Parathyroid adenoma (tissue), 2 donors: ENCODE measurements at regions not wholly inside any gene's neighbourhood (a gene's known extent, or its start where the extent isn't known, plus 50 kb on each side); places are given as distances from the start of the nearest gene placed in this dataset.

ENCODE experiments used
- H2AFZ ChIP-seq: fragments of 300-600 bp; sonication (generic); one replicate; pipeline ENCODE4 v1.7.0; 2017; ENCODE audit warnings: antibody characterized with exemption, mild to moderate bottlenecking
- H3K27ac ChIP-seq: fragments of 300-600 bp; sonication (generic); one replicate; pipeline ENCODE4 v1.7.0; 2017
- H3K27me3 ChIP-seq: fragments of 300-600 bp; sonication (generic); one replicate; pipeline ENCODE4 v1.7.0; 2017; ENCODE audit warnings: low read length; ENCODE audit not compliant: control insufficient read depth, insufficient read depth
- H3K36me3 ChIP-seq: fragments of 300-600 bp; sonication (generic); one replicate; pipeline ENCODE4 v1.7.0; 2017; ENCODE audit warnings: low read length; ENCODE audit not compliant: control insufficient read depth, insufficient read depth
- H3K4me1 ChIP-seq: fragments of 300-600 bp; sonication (generic); one replicate; pipeline ENCODE4 v1.7.0; 2017; ENCODE audit warnings: control low read depth
- H3K4me2 ChIP-seq: fragments of 300-600 bp; sonication (generic); one replicate; pipeline ENCODE4 v1.7.0; 2017; ENCODE audit warnings: low read length
- H3K4me3 ChIP-seq: fragments of 300-600 bp; sonication (generic); one replicate; pipeline ENCODE4 v1.7.0; 2017; ENCODE audit warnings: low read depth, low read length
- H3K79me2 ChIP-seq: fragments of 300-600 bp; sonication (generic); one replicate; pipeline ENCODE4 v1.7.0; 2017; ENCODE audit warnings: control low read depth
- H3K9ac ChIP-seq: fragments of 300-600 bp; sonication (generic); one replicate; pipeline ENCODE4 v1.7.0; 2017; ENCODE audit warnings: mild to moderate bottlenecking
- H3K9me3 ChIP-seq: fragments of 300-600 bp; sonication (generic); one replicate; pipeline ENCODE4 v1.7.0; 2017; ENCODE audit warnings: low read length; ENCODE audit not compliant: control insufficient read depth
- CTCF ChIP-seq: fragments of 300-600 bp; sonication (generic); IDR thresholded peaks from one replicate; pipeline ENCODE4 v1.7.0; 2017; ENCODE audit warnings: antibody characterized with exemption, mild to moderate bottlenecking
- donor health status: primary hyperparathyroidism.

DNA sequence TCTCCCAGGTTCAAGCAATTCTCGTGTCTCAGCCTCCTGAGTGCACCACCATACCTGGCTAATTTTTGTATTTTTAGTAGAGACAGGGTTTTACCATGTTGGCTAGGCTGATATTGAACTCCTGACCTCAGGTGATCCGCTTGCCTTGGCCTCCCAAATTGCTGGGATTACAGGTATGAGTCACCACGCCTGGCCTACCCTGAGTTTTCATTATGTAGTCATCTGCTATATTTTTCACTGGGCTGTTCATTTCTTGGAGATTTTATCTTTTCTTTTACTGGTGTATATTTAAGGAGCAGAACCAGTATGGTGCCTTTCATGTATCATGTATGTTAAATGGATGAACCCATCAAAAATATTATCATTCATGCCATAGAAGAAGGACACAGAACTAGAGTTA, 377.0 kb upstream of the ACTBL2 start:
- Histone ChIP-seq H3K27me3 (no peaks in the 10 kb centered on the region), H3K4me2 (no peak overlapping the region), H3K36me3 (no peaks in the 10 kb centered on the region), H2AFZ (no peak overlapping the region), H3K4me1 (no peaks in the 10 kb centered on the region), H3K79me2 (no peaks in the 10 kb centered on the region), H3K27ac (no peak overlapping the region), H3K9me3 (no peaks in the 10 kb centered on the region), H3K9ac (no peak overlapping the region), H3K4me3 (no peak overlapping the region)
- no peak for TF ChIP-seq CTCF

- Histone ChIP-seq H3K9ac (no peak overlapping the region), H2AFZ (no peak overlapping the region), H3K4me2 (no peak overlapping the region), H3K27me3 (no peaks in the 10 kb centered on the region), H3K4me3 (no peak overlapping the region), H3K4me1 (no peaks in the 10 kb centered on the region), H3K36me3 (no peaks in the 10 kb centered on the region), H3K27ac (no peak overlapping the region), H3K79me2 (no peaks in the 10 kb centered on the region), H3K9me3 (no peaks in the 10 kb centered on the region)
- no peak for TF ChIP-seq CTCF
These were observed 376.3 kb upstream of the ACTBL2 start for GRCh38 chr5:57858905-57859304.

DNA sequence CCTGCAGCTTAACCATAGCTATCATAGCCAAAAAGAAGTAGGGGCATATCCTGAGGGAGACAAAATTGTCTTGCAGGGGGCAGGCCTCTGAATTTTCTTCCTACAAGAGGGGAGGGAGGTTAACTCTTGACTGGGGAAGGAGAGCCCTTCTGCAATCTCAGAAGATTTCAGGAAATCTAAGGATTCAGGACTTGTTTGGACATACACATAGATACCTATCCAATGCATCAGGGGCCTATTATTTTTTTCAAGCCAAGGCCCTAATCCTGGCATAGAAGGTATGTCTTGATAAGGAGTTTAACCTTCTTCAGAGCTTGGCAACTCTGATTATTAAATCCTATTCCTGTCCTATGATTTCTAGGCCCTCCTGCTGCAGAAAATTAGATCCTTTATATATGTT, 375.1 kb upstream of the ACTBL2 start:
- H3K9me3 ChIP-seq, result no peaks in the 10 kb centered on the region
- H2AFZ ChIP-seq, result no peak overlapping the region
- H3K4me3 ChIP-seq, result no peak overlapping the region
- no peak overlapping the region for H3K9ac ChIP-seq
- no peak overlapping the region for H3K27ac ChIP-seq
- no peaks in the 10 kb centered on the region for H3K79me2 ChIP-seq
- no peak for TF ChIP-seq CTCF
- H3K4me2 ChIP-seq, result no peak overlapping the region
- H3K36me3 ChIP-seq, result no peaks in the 10 kb centered on the region
- H3K4me1 ChIP-seq, result no peaks in the 10 kb centered on the region
- H3K27me3 ChIP-seq, result no peaks in the 10 kb centered on the region

- no peaks in the 10 kb centered on the region for H3K9me3 ChIP-seq
- no peak overlapping the region for H3K9ac ChIP-seq
- H3K4me3 ChIP-seq, result no peak overlapping the region
- H3K4me2 ChIP-seq, result no peak overlapping the region
- TF ChIP-seq CTCF, result no peak
- H2AFZ ChIP-seq, result no peak overlapping the region
- no peaks in the 10 kb centered on the region for H3K36me3 ChIP-seq
- H3K4me1 ChIP-seq, result no peaks in the 10 kb centered on the region
- no peak overlapping the region for H3K27ac ChIP-seq
- no peaks in the 10 kb centered on the region for H3K79me2 ChIP-seq
- no peaks in the 10 kb centered on the region for H3K27me3 ChIP-seq
These were observed 373.2 kb upstream of the ACTBL2 start for GRCh38 chr5:57855831-57856230.

- Histone ChIP-seq H3K4me2 (no peak overlapping the region), H3K79me2 (no peaks in the 10 kb centered on the region), H3K9ac (no peak overlapping the region), H3K9me3 (no peaks in the 10 kb centered on the region), H3K36me3 (no peaks in the 10 kb centered on the region), H3K4me1 (no peaks in the 10 kb centered on the region), H3K27me3 (no peaks in the 10 kb centered on the region), H3K27ac (no peak overlapping the region), H2AFZ (no peak overlapping the region), H3K4me3 (no peak overlapping the region)
- no peak for TF ChIP-seq CTCF
These were observed 371.5 kb upstream of the ACTBL2 start for GRCh38 chr5:57853929-57854697.
